PC-9 (cell line): ENCODE measurements at regions not wholly inside any gene's neighbourhood (a gene's known extent, or its start where the extent isn't known, plus 50 kb on each side); places are given as distances from the start of the nearest gene placed in this dataset.
A peak's percentile ranks its signal among the peaks of the same experiment; 100 is the strongest.

ENCODE experiments used
- BruUV-seq: library from RNA; stranded (reverse); fragments of 400-500 nt; replicated peaks from 2 replicates; lab custom pipeline; 2021; lab: Mats Ljungman, UMichigan
- CTCF ChIA-PET: fragments of 300-600 bp; sonication (Branson Sonifier 250); formaldehyde crosslinking; loops from one replicate; lab custom pipeline; 2022; ENCODE audit warnings: antibody characterized with exemption; lab: Charles Lee
- POLR2A ChIA-PET: fragments of 300-600 bp; sonication (Branson Sonifier 250); formaldehyde crosslinking; loops from one replicate; lab custom pipeline; 2022; ENCODE audit warnings: antibody characterized with exemption; ENCODE audit not compliant: unreplicated experiment; lab: Charles Lee
- DNase-seq, 2 experiments: peaks; one replicate each; pipeline versions ENCODE4 v3.0.0 to v3.0.0-alpha.2; 2015 to 2022; ENCODE audit warnings: mixed read lengths in 1 of 2
- H2AFZ ChIP-seq: fragments of 200-600 bp; sonication (generic); 2 replicates; pipeline ENCODE4 v1.8.1; 2017; ENCODE audit warnings: antibody characterized with exemption
- H3F3A ChIP-seq: fragments of 200-600 bp; sonication (generic); 2 replicates; pipeline ENCODE4 v1.8.1; 2017; ENCODE audit warnings: antibody characterized with exemption, mild to moderate bottlenecking, low read depth; ENCODE audit not compliant: insufficient read depth
- H3K27ac ChIP-seq: fragments of 200-600 bp; sonication (generic); 2 replicates; pipeline ENCODE4 v1.6.1; 2016; ENCODE audit warnings: mixed run types
- H3K27me3 ChIP-seq: fragments of 200-600 bp; sonication (generic); 2 replicates; pipeline ENCODE4 v1.6.1; 2016; ENCODE audit warnings: low read depth, mixed run types; ENCODE audit not compliant: insufficient read depth
- H3K36me3 ChIP-seq: fragments of 200-600 bp; sonication (generic); 2 replicates; pipeline ENCODE4 v1.6.1; 2016; ENCODE audit warnings: low read depth, mixed run types
- H3K4me1 ChIP-seq: fragments of 200-600 bp; sonication (generic); replicated peaks from 2 replicates; pipeline ENCODE4 v1.6.1; 2016; ENCODE audit warnings: mixed run types; ENCODE audit not compliant: insufficient read depth
- H3K4me2 ChIP-seq: fragments of 200-600 bp; sonication (generic); 2 replicates; pipeline ENCODE4 v1.6.1; 2017; ENCODE audit warnings: mixed run types
- H3K4me3 ChIP-seq: fragments of 200-600 bp; sonication (generic); 2 replicates; pipeline ENCODE4 v1.6.1; 2016; ENCODE audit warnings: mixed run types
- H3K79me2 ChIP-seq: fragments of 200-600 bp; sonication (generic); 2 replicates; pipeline ENCODE4 v1.6.1; 2017; ENCODE audit warnings: low read depth, mixed run types
- H3K9me2 ChIP-seq: fragments of 200-600 bp; sonication (generic); 2 replicates; pipeline ENCODE4 v1.8.1; 2017; ENCODE audit warnings: mild to moderate bottlenecking; ENCODE audit not compliant: insufficient read depth
- H3K9me3 ChIP-seq: fragments of 200-600 bp; sonication (generic); 2 replicates; pipeline ENCODE4 v1.8.1; 2016; ENCODE audit warnings: low read depth; ENCODE audit not compliant: insufficient read depth
- H4K20me1 ChIP-seq: fragments of 200-600 bp; sonication (generic); 2 replicates; pipeline ENCODE4 v1.8.1; 2017; ENCODE audit not compliant: insufficient read depth
- CTCF ChIP-seq: fragments of 200-600 bp; sonication (generic); conservative IDR thresholded peaks from 2 replicates; pipeline ENCODE4 v1.6.1; 2017; ENCODE audit warnings: mixed run types, antibody characterized with exemption, mild to moderate bottlenecking, moderate library complexity
- EZH2 ChIP-seq: fragments of 200-600 bp; sonication (generic); IDR thresholded peaks from 2 replicates; pipeline ENCODE4 v1.8.0; 2017; ENCODE audit warnings: antibody characterized with exemption, low read depth
- intact Hi-C: fragments of 100-400 bp; cut with micrococcal nuclease; formaldehyde crosslinking; loops from one replicate; pipeline ENCODE4 v1.10.0; 2022; ENCODE audit not compliant: unreplicated experiment

- intact Hi-C loops: no loop called here
These were observed 94.9 kb upstream of the MED13 start for GRCh38 chr17:62159994-62160393.

GRCh38 chr17:62156949-62157348 lies 91.9 kb upstream of the MED13 start:
- 0 out of 2 replicates have a peak overlapping the region, but pooled peaks have one; percentile 46 for H2AFZ ChIP-seq
- CTCF ChIA-PET: no interaction called here
- peaks cover 4% of the 10 kb centered on the region; the same call in 1 of the 2 replicates for H3K4me1 ChIP-seq
- H3K27ac ChIP-seq: no peak overlapping the region
- no peak overlapping the region for H3K4me2 ChIP-seq
- no peaks in the 10 kb centered on the region for H3K9me2 ChIP-seq
- no peaks in the 10 kb centered on the region for H3K27me3 ChIP-seq
- no peaks in the 10 kb centered on the region for H3K79me2 ChIP-seq
- no peaks in the 10 kb centered on the region for H3F3A ChIP-seq
- DNase-seq: no peak
- no peaks in the 10 kb centered on the region for H4K20me1 ChIP-seq
- intact Hi-C loops: no loop called here
- H3K36me3 ChIP-seq: no peaks in the 10 kb centered on the region
- POLR2A ChIA-PET: no interaction called here
- BruUV-seq: no TSS peak
- TF ChIP-seq EZH2 (no peak), CTCF (no peak)
- no peaks in the 10 kb centered on the region for H3K9me3 ChIP-seq
- no peak overlapping the region for H3K4me3 ChIP-seq

More at GRCh38 chr17:62159994-62160393, 94.9 kb upstream of the MED13 start:
- H4K20me1 ChIP-seq: no peaks in the 10 kb centered on the region
- no peaks in the 10 kb centered on the region for H3K36me3 ChIP-seq
- H3K27ac ChIP-seq: no peak overlapping the region
- no peak overlapping the region for H2AFZ ChIP-seq
- H3K9me3 ChIP-seq: peaks cover 5% of the 10 kb centered on the region; the same call in 1 of the 2 replicates
- TF ChIP-seq EZH2: no peak
- TF ChIP-seq CTCF: no peak
- ChIA-PET POLR2A (no interaction called here), CTCF (no interaction called here)
- no peak overlapping the region for H3K4me3 ChIP-seq
- H3K4me1 ChIP-seq: peaks cover 26% of the 10 kb centered on the region
- H3K27me3 ChIP-seq: no peaks in the 10 kb centered on the region
- no TSS peak for BruUV-seq
- H3K9me2 ChIP-seq: no peaks in the 10 kb centered on the region
- H3K79me2 ChIP-seq: no peaks in the 10 kb centered on the region
- no peak overlapping the region for H3K4me2 ChIP-seq
- no peak for DNase-seq
- peaks cover 16% of the 10 kb centered on the region; the same call in 1 of the 2 replicates for H3F3A ChIP-seq

- BruUV-seq: no TSS peak
These were observed 89.8 kb upstream of the MED13 start for GRCh38 chr17:62154909-62155308.

More at GRCh38 chr17:62154909-62155308, 89.8 kb upstream of the MED13 start:
- no peaks in the 10 kb centered on the region for H3K79me2 ChIP-seq
- H3K27me3 ChIP-seq: no peaks in the 10 kb centered on the region
- no peak for DNase-seq
- H2AFZ ChIP-seq: no peak overlapping the region
- H3K4me3 ChIP-seq: no peak overlapping the region
- no peaks in the 10 kb centered on the region for H3K9me3 ChIP-seq
- no peaks in the 10 kb centered on the region for H4K20me1 ChIP-seq
- intact Hi-C loops: no loop called here
- 0 out of 2 replicates have a peak, but pooled peaks cover 4% of the 10 kb centered on the region for H3K4me1 ChIP-seq
- TF ChIP-seq CTCF (no peak), EZH2 (no peak)
- H3F3A ChIP-seq: no peaks in the 10 kb centered on the region
- ChIA-PET CTCF (no interaction called here), POLR2A (no interaction called here)
- H3K36me3 ChIP-seq: no peaks in the 10 kb centered on the region
- H3K4me2 ChIP-seq: no peak overlapping the region
- no peak overlapping the region for H3K27ac ChIP-seq
- no peaks in the 10 kb centered on the region for H3K9me2 ChIP-seq
